H1 (cell line): ENCODE measurements at regions not wholly inside any gene's neighbourhood (a gene's known extent, or its start where the extent isn't known, plus 50 kb on each side); places are given as distances from the start of the nearest gene placed in this dataset.

Source experiments
- CHD7 ChIP-seq: fragments of 300-600 bp; sonication (generic); IDR thresholded peaks from 2 replicates; pipeline ENCODE4 v1.7.1; 2012; ENCODE audit warnings: low read length, moderate library complexity, mild to moderate bottlenecking, inconsistent platforms; ENCODE audit not compliant: insufficient replicate concordance
- RBBP5 ChIP-seq: IDR thresholded peaks from 2 replicates; pipeline ENCODE4 v1.7.1; 2012; ENCODE audit warnings: low read depth, mild to moderate bottlenecking, inconsistent platforms, low read length, moderate library complexity, borderline replicate concordance
- SP2 ChIP-seq: IDR thresholded peaks from 2 replicates; pipeline ENCODE4 v1.6.1; 2012; ENCODE audit warnings: mild to moderate bottlenecking, low read length, inconsistent platforms

- TF ChIP-seq CHD7, result no peak
- no peak for TF ChIP-seq RBBP5
- TF ChIP-seq SP2, result no peak
Observed at GRCh38 chr16:85231959-85232358, 119.7 kb upstream of the CIBAR2 start (continued).
